ENCODE measurements at regions not wholly inside any gene's neighbourhood (a gene's known extent, or its start where the extent isn't known, plus 50 kb on each side); places are given as distances from the start of the nearest gene placed in this dataset.

- no peak overlapping the region for H3K4me3 ChIP-seq (ENCODE audit: low read depth, low read length)
- TF ChIP-seq CTCF (IDR thresholded peaks at IDR 0.05; ENCODE audit: low read depth, low read length, missing control alignments) = no peak
- no peak for DNase-seq (ENCODE audit: low read depth)
- in situ Hi-C loops (cut with HindIII; ENCODE audit: low sequenced_read_pairs) = no loop called here
These were observed 114.8 kb upstream of the MARCKS start for GRCh38 chr6:113742342-113742741.

GRCh38 chr6:113744861-113745260 lies 112.3 kb upstream of the MARCKS start:
- in situ Hi-C loops (cut with HindIII; ENCODE audit: low sequenced_read_pairs) = no loop called here
- TF ChIP-seq CTCF (IDR thresholded peaks at IDR 0.05; ENCODE audit: low read depth, low read length, missing control alignments) = no peak
- no peak overlapping the region for H3K4me3 ChIP-seq (ENCODE audit: low read depth, low read length)
- DNase-seq (ENCODE audit: low read depth) = no peak

GRCh38 chr6:113750151-113750855 lies 106.8 kb upstream of the MARCKS start:
- H3K4me3 ChIP-seq (ENCODE audit: low read depth, low read length) = no peak overlapping the region
- no peak for TF ChIP-seq CTCF (IDR thresholded peaks at IDR 0.05; ENCODE audit: low read depth, low read length, missing control alignments)
- in situ Hi-C loops (cut with HindIII; ENCODE audit: low sequenced_read_pairs) = no loop called here
- DNase-seq (ENCODE audit: low read depth) = no peak

- in situ Hi-C loops (cut with HindIII; ENCODE audit: low sequenced_read_pairs) = no loop called here
- H3K4me3 ChIP-seq (ENCODE audit: low read depth, low read length) = no peak overlapping the region
- TF ChIP-seq CTCF (IDR thresholded peaks at IDR 0.05; ENCODE audit: low read depth, low read length, missing control alignments) = no peak
- no peak for DNase-seq (ENCODE audit: low read depth)
These were observed 102.9 kb upstream of the MARCKS start for GRCh38 chr6:113754291-113754690.

- no peak for TF ChIP-seq CTCF (IDR thresholded peaks at IDR 0.05; ENCODE audit: low read depth, low read length, missing control alignments)
- H3K4me3 ChIP-seq (ENCODE audit: low read depth, low read length) = no peak overlapping the region
- in situ Hi-C loops (cut with HindIII; ENCODE audit: low sequenced_read_pairs) = no loop called here
- no peak for DNase-seq (ENCODE audit: low read depth)
These were observed 101.5 kb upstream of the MARCKS start for GRCh38 chr6:113755449-113756289.

GRCh38 chr6:113756290-113756665 lies 100.9 kb upstream of the MARCKS start:
- TF ChIP-seq CTCF (IDR thresholded peaks at IDR 0.05; ENCODE audit: low read depth, low read length, missing control alignments) = no peak
- in situ Hi-C loops (cut with HindIII; ENCODE audit: low sequenced_read_pairs) = no loop called here
- no peak overlapping the region for H3K4me3 ChIP-seq (ENCODE audit: low read depth, low read length)
- DNase-seq (ENCODE audit: low read depth) = no peak

All from astrocyte of the cerebellum (primary cell).